ENCODE measurements at regions not wholly inside any gene's neighbourhood (a gene's known extent, or its start where the extent isn't known, plus 50 kb on each side); places are given as distances from the start of the nearest gene placed in this dataset.

GRCh38 chr10:16009785-16010184, 149.5 kb upstream of the MINDY3 start:
- no TSS peak for BruUV-seq (replicated peaks)
- in situ Hi-C loops (cut with MboI) (no loop called here), intact Hi-C loops (cut with micrococcal nuclease; ENCODE audit: unreplicated experiment) (no loop called here)
- H3K4me2 ChIP-seq (ENCODE audit: control insufficient read depth, insufficient read depth): no peak overlapping the region
- ChIA-PET SMC1A (ENCODE audit: uncharacterized antibody, unreplicated experiment) (no interaction called here), CTCF (no interaction called here), POLR2A (no interaction called here), RAD21 (ENCODE audit: unreplicated experiment) (no interaction called here)
- DNase-seq (ENCODE audit: low read depth, low spot score): no peak
- no peak overlapping the region for H3K27ac ChIP-seq (ENCODE audit: control insufficient read depth, insufficient read depth)
- H3K4me1 ChIP-seq (ENCODE audit: control insufficient read depth, insufficient read depth, low read length): no peaks in the 10 kb centered on the region
- no peaks in the 10 kb centered on the region for H3K27me3 ChIP-seq (replicated peaks in 1 of 2; ENCODE audit: control insufficient read depth in 2 of 2, insufficient read depth in 2 of 2, low read length in 1 of 2)
- ATAC-seq: no peak
- no peaks in the 10 kb centered on the region for H3K36me3 ChIP-seq (ENCODE audit: control insufficient read depth in 2 of 2, insufficient read depth in 2 of 2, low read length in 1 of 2)
- no peak overlapping the region for H3K4me3 ChIP-seq
- H2AFZ ChIP-seq (ENCODE audit: control insufficient read depth, low read depth, low read length): no peak overlapping the region
- H3K9ac ChIP-seq (ENCODE audit: control insufficient read depth, insufficient read depth, low read length): no peak overlapping the region
- no peaks in the 10 kb centered on the region for H3K79me2 ChIP-seq (ENCODE audit: control insufficient read depth, insufficient read depth, low read length)
- H3K9me3 ChIP-seq (replicated peaks; ENCODE audit: control insufficient read depth, insufficient read depth, low read length): no peaks in the 10 kb centered on the region
- no peak for FAIRE-seq
- no peaks in the 10 kb centered on the region for H4K20me1 ChIP-seq (ENCODE audit: control insufficient read depth, insufficient read depth)
- 40% methylated on average over 6 of the region's 6 CpGs for WGBS (ENCODE audit: insufficient coverage, insufficient replicate concordance, low lambda C conversion rate, missing lambda C conversion rate)
- TF ChIP-seq MLLT1 (IDR thresholded peaks at IDR 0.05) (no peak), CUX1 (IDR thresholded peaks at IDR 0.05; ENCODE audit: insufficient replicate concordance, low read depth, low read length) (no peak), PRDM15 (CRISPR knock-in tag; IDR thresholded peaks at IDR 0.05) (no peak), MYB (IDR thresholded peaks at IDR 0.05; ENCODE audit: borderline replicate concordance, low read depth, low read length) (no peak), IRF3 (IDR thresholded peaks at IDR 0.05) (no peak), PAX5 (IDR thresholded peaks at IDR 0.05; ENCODE audit: borderline replicate concordance, low read depth, low read length) (no peak), BACH1 (IDR thresholded peaks at IDR 0.05; ENCODE audit: borderline replicate concordance) (no peak), CHD1 (IDR thresholded peaks at IDR 0.05; ENCODE audit: low read depth, low read length) (no peak), SP1 (IDR thresholded peaks at IDR 0.05; ENCODE audit: low read depth, low read length) (no peak), YY1 (IDR thresholded peaks at IDR 0.05; ENCODE audit: low read depth, low read length) (no peak), SMC3 (IDR thresholded peaks at IDR 0.05; ENCODE audit: borderline replicate concordance, low read length) (no peak), IKZF2 (IDR thresholded peaks at IDR 0.05) (no peak), POLR2A (IDR thresholded peaks at IDR 0.05; ENCODE audit: low read depth, low read length) (no peak), PKNOX1 (IDR thresholded peaks at IDR 0.05) (no peak)

All from GM12878 (cell line).